ENCODE measurements at regions not wholly inside any gene's neighbourhood (a gene's known extent, or its start where the extent isn't known, plus 50 kb on each side); places are given as distances from the start of the nearest gene placed in this dataset.

- intact Hi-C loops (cut with DNase I), result no loop called here
- TF ChIP-seq, protein P1, sequence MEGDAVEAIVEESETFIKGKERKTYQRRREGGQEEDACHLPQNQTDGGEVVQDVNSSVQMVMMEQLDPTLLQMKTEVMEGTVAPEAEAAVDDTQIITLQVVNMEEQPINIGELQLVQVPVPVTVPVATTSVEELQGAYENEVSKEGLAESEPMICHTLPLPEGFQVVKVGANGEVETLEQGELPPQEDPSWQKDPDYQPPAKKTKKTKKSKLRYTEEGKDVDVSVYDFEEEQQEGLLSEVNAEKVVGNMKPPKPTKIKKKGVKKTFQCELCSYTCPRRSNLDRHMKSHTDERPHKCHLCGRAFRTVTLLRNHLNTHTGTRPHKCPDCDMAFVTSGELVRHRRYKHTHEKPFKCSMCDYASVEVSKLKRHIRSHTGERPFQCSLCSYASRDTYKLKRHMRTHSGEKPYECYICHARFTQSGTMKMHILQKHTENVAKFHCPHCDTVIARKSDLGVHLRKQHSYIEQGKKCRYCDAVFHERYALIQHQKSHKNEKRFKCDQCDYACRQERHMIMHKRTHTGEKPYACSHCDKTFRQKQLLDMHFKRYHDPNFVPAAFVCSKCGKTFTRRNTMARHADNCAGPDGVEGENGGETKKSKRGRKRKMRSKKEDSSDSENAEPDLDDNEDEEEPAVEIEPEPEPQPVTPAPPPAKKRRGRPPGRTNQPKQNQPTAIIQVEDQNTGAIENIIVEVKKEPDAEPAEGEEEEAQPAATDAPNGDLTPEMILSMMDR (IDR thresholded peaks at IDR 0.05), result no peak
Observed at GRCh38 chr4:147335183-147335582, 145.7 kb upstream of the EDNRA start.

GRCh38 chr4:147336252-147336651 is 144.6 kb upstream of the EDNRA start:
- no peak for ATAC-seq
- intact Hi-C loops (cut with DNase I), result no loop called here

More at GRCh38 chr4:147335183-147335582, 145.7 kb upstream of the EDNRA start:
- H3K27me3 ChIP-seq, result no peaks in the 10 kb centered on the region
- H3K4me3 ChIP-seq, result no peak overlapping the region
- H3K36me3 ChIP-seq, result no peaks in the 10 kb centered on the region
- no peak overlapping the region for H3K27ac ChIP-seq
- no peak for DNase-seq
- H3K9me3 ChIP-seq, result no peaks in the 10 kb centered on the region
- ATAC-seq, result no peak
- H3K4me1 ChIP-seq, result no peaks in the 10 kb centered on the region

GRCh38 chr4:147339100-147339499 is 141.8 kb upstream of the EDNRA start:
- H3K27ac ChIP-seq, result no peak overlapping the region
- TF ChIP-seq, protein P1 (IDR thresholded peaks at IDR 0.05), result no peak
- no peaks in the 10 kb centered on the region for H3K4me1 ChIP-seq
- no peaks in the 10 kb centered on the region for H3K36me3 ChIP-seq
- DNase-seq (no peak), ATAC-seq (no peak)
- no peaks in the 10 kb centered on the region for H3K9me3 ChIP-seq
- intact Hi-C loops (cut with DNase I), result no loop called here
- no peak overlapping the region for H3K4me3 ChIP-seq
- no peaks in the 10 kb centered on the region for H3K27me3 ChIP-seq

More at GRCh38 chr4:147336252-147336651, 144.6 kb upstream of the EDNRA start:
- Histone ChIP-seq H3K4me3 (no peak overlapping the region), H3K4me1 (no peaks in the 10 kb centered on the region), H3K9me3 (no peaks in the 10 kb centered on the region), H3K36me3 (no peaks in the 10 kb centered on the region), H3K27ac (no peak overlapping the region), H3K27me3 (no peaks in the 10 kb centered on the region)
- DNase-seq, result no peak
- TF ChIP-seq, protein P1 (IDR thresholded peaks at IDR 0.05), result no peak

DNA sequence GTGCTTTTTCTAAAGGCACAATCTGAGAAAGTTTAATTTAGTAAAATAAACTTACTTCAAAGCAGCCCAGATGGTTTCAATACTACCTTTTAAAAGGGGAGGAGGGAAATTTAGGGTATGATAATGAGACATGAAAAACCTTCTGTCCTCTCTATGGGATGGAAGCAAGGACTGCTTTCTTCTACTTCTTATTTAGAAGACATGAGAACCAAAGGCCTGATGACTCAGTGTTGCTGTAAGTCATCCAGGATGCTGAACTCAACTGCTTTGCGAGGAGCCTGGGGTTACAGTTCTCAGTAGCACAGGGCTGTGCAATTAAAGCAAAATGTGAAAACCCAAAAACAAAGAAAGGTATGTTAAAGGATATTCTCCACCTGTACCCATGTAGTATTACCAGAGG is 140.8 kb upstream of the EDNRA start:
- peak; percentile 55 for ATAC-seq
- Histone ChIP-seq H3K4me1 (no peaks in the 10 kb centered on the region), H3K4me3 (no peak overlapping the region), H3K9me3 (no peaks in the 10 kb centered on the region), H3K27ac (peak overlapping the region in 1 of 2 donors; percentile 37), H3K27me3 (no peaks in the 10 kb centered on the region), H3K36me3 (no peaks in the 10 kb centered on the region)
- intact Hi-C loops (cut with DNase I), result no loop called here
- DNase-seq, result no peak
- TF ChIP-seq, protein P1 (IDR thresholded peaks at IDR 0.05), result no peak

DNA sequence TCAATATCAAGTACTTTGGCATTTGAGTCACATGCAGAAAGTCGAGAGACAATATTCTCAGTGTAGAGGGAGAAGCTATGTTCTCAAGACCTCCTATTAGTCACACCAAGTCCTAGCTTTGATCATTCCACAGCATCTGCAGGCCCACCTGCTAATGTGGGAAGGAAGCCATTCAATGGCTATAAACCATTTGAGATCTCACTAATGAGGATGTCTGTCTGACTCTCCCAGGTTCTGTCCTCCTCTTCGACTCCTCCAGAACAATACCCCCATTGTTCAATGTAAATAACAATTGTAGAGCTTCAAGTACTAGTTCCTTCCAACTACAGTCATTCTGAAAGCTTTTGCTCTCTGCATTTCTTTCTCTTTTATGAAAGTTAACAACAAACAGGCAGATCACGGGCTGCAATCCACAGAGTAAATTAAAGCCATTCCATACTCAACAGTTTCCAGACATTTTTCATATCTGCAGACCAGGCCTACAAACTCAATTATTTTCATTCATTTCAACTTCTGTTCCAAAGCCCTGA is 140.2 kb upstream of the EDNRA start:
- Histone ChIP-seq H3K27ac (peak overlapping the region in 1 of 2 donors; percentile 13), H3K27me3 (no peaks in the 10 kb centered on the region), H3K4me3 (no peak overlapping the region), H3K36me3 (no peaks in the 10 kb centered on the region), H3K4me1 (no peaks in the 10 kb centered on the region), H3K9me3 (no peaks in the 10 kb centered on the region)
- TF ChIP-seq, protein P1 (IDR thresholded peaks at IDR 0.05), result no peak
- intact Hi-C loops (cut with DNase I), result no loop called here
- no peak for DNase-seq
- no peak for ATAC-seq

All from left lung (tissue), 4 donors.